RWPE1 (cell line): ENCODE measurements at regions not wholly inside any gene's neighbourhood (a gene's known extent, or its start where the extent isn't known, plus 50 kb on each side); places are given as distances from the start of the nearest gene placed in this dataset.
A peak's percentile ranks its signal among the peaks of the same experiment; 100 is the strongest.

Experiments used
- CTCF ChIA-PET: fragments of 350-600 bp; sonication (Branson Sonifier 250); formaldehyde crosslinking; extraction: SDS; loops from one replicate; lab custom pipeline; 2021; lab: Yijun Ruan, JAX
- POLR2A ChIA-PET: fragments of 400-600 bp; formaldehyde crosslinking; extraction: SDS; loops from one replicate; lab custom pipeline; 2020; ENCODE audit warnings: antibody characterized with exemption; ENCODE audit not compliant: low non-redundant PET; lab: Yijun Ruan, JAX
- DNase-seq: peaks from one replicate; pipeline ENCODE4 v3.0.0; 2012; ENCODE audit warnings: low spot score
- H3K27ac ChIP-seq: fragments of 450-650 bp; 2 replicates; pipeline ENCODE4 v1.5.1; 2017
- CTCF ChIP-seq: fragments of 450-650 bp; conservative IDR thresholded peaks from 2 replicates; pipeline ENCODE4 v1.5.1; 2017; ENCODE audit warnings: low read depth, mild to moderate bottlenecking

- DNase-seq = peak; percentile 67
- H3K27ac ChIP-seq = no peak overlapping the region
- ChIA-PET POLR2A (no interaction called here), CTCF (interaction anchor here (0.7 to 1.4 kb wide), 3 partner anchors 12 to 947 kb away, joined by 3 to 4 read pairs (median 3); no protein-coding TSS in a partner anchor)
- TF ChIP-seq CTCF = no peak
Observed at GRCh38 chr13:46961719-46962118, 64.9 kb upstream of the HTR2A start.

GRCh38 chr13:46953941-46954340, 57.1 kb upstream of the HTR2A start:
- no peak for TF ChIP-seq CTCF
- DNase-seq = no peak
- ChIA-PET POLR2A (no interaction called here), CTCF (interaction anchor here (1.4 kb wide), 1 partner anchor 20 kb away, joined by 4 read pairs; no protein-coding TSS in a partner anchor)
- H3K27ac ChIP-seq = no peak overlapping the region

- CTCF ChIA-PET = interaction anchor here (1.4 kb wide), 1 partner anchor 20 kb away, joined by 4 read pairs; no protein-coding TSS in a partner anchor
- POLR2A ChIA-PET = no interaction called here
- H3K27ac ChIP-seq = no peak overlapping the region
- no peak for TF ChIP-seq CTCF
- DNase-seq = no peak
Observed at GRCh38 chr13:46953331-46953730, 56.5 kb upstream of the HTR2A start.

- ChIA-PET POLR2A (no interaction called here), CTCF (no interaction called here)
- peak; percentile 67 for DNase-seq
- no peak overlapping the region for H3K27ac ChIP-seq
- TF ChIP-seq CTCF = no peak
Observed at GRCh38 chr13:46951516-46951915, 54.7 kb upstream of the HTR2A start.

- TF ChIP-seq CTCF = no peak
- ChIA-PET CTCF (interaction anchor here (0.6 kb wide), 2 partner anchors 890 to 1260 kb away, joined by 3 to 5 read pairs; no protein-coding TSS in a partner anchor), POLR2A (no interaction called here)
- no peak overlapping the region for H3K27ac ChIP-seq
- DNase-seq = no peak
Observed at GRCh38 chr13:46949211-46949610, 52.4 kb upstream of the HTR2A start.

GRCh38 chr13:46948338-46948737, 51.5 kb upstream of the HTR2A start:
- ChIA-PET CTCF (no interaction called here), POLR2A (no interaction called here)
- H3K27ac ChIP-seq = no peak overlapping the region
- no peak for TF ChIP-seq CTCF
- peak; percentile 76 for DNase-seq
